Mesenchymal stem cell (in vitro differentiated cells and primary cell): ENCODE measurements at regions not wholly inside any gene's neighbourhood (a gene's known extent, or its start where the extent isn't known, plus 50 kb on each side); places are given as distances from the start of the nearest gene placed in this dataset.
A peak's percentile ranks its signal among the peaks of the same experiment; 100 is the strongest.
"Not testable (repeated sequence)": the region's sequence is repeated elsewhere in the genome, so short reads cannot be mapped to it uniquely, and the experiment has no call there.

Source experiments
- DNase-seq: peaks from one replicate; pipeline ENCODE4 v3.0.0-alpha.2; 2013
- H2AFZ ChIP-seq: one replicate; pipeline ENCODE4 v1.6.1; 2013; ENCODE audit warnings: low read depth, mild to moderate bottlenecking, control low read depth, inconsistent platforms, low read length, moderate library complexity
- H2AK5ac ChIP-seq: 2 replicates; pipeline ENCODE4 v1.6.1; 2013; ENCODE audit warnings: low read length, moderate library complexity, mild to moderate bottlenecking, inconsistent platforms; ENCODE audit not compliant: severe bottlenecking
- H2BK120ac ChIP-seq: one replicate; pipeline ENCODE4 v1.6.1; 2013; ENCODE audit warnings: low read depth, mild to moderate bottlenecking, inconsistent platforms, low read length, moderate library complexity
- H2BK12ac ChIP-seq, 2 experiments: one replicate each; pipeline ENCODE4 v1.6.1; 2013; ENCODE audit warnings: inconsistent platforms in 2 of 2, low read length in 2 of 2, mild to moderate bottlenecking in 2 of 2, moderate library complexity in 2 of 2, control low read depth in 1 of 2
- H2BK15ac ChIP-seq: one replicate; pipeline ENCODE4 v1.6.1; 2013; ENCODE audit warnings: mild to moderate bottlenecking, low read depth, inconsistent platforms; ENCODE audit not compliant: poor library complexity, severe bottlenecking
- H2BK5ac ChIP-seq: 2 replicates; pipeline ENCODE4 v1.6.1; 2013; ENCODE audit warnings: low read depth, mild to moderate bottlenecking, low read length, control low read depth, inconsistent platforms; ENCODE audit not compliant: poor library complexity, severe bottlenecking
- H3K14ac ChIP-seq, 2 experiments: one replicate each; pipeline ENCODE4 v1.6.1; 2013; ENCODE audit warnings: inconsistent platforms in 2 of 2, low read length in 2 of 2, control low read depth in 1 of 2, mild to moderate bottlenecking in 1 of 2, moderate library complexity in 1 of 2
- H3K18ac ChIP-seq, 2 experiments: one replicate each; pipeline ENCODE4 v1.6.1; 2013; ENCODE audit warnings: inconsistent platforms in 2 of 2, low read length in 2 of 2, control low read depth in 1 of 2, low read depth in 1 of 2, mild to moderate bottlenecking in 1 of 2
- H3K23ac ChIP-seq, 2 experiments: one replicate each; pipeline ENCODE4 v1.6.1; 2013; ENCODE audit warnings: inconsistent platforms in 2 of 2, low read length in 2 of 2, mild to moderate bottlenecking in 2 of 2, moderate library complexity in 2 of 2, control low read depth in 1 of 2
- H3K27ac ChIP-seq: 2 replicates; pipeline ENCODE4 v1.5.1; 2013; ENCODE audit warnings: mild to moderate bottlenecking, moderate library complexity, low read length, control low read depth, inconsistent platforms; ENCODE audit not compliant: poor library complexity, severe bottlenecking
- H3K27me3 ChIP-seq, 2 experiments: 2 replicates each; pipeline versions ENCODE4 v1.6.1 to v1.7.0; 2013; ENCODE audit warnings: low read length in 2 of 2, mild to moderate bottlenecking in 2 of 2, moderate library complexity in 2 of 2, control low read depth in 1 of 2, inconsistent platforms in 1 of 2; ENCODE audit not compliant: control insufficient read depth in 1 of 2, insufficient read depth in 1 of 2
- H3K36me3 ChIP-seq, 2 experiments: 2 replicates each; pipeline versions ENCODE4 v1.6.1 to v1.7.0; 2013; ENCODE audit warnings: low read length in 2 of 2, control low read depth in 1 of 2, inconsistent platforms in 1 of 2, low read depth in 1 of 2, mild to moderate bottlenecking in 1 of 2; ENCODE audit not compliant: insufficient read depth in 2 of 2, control insufficient read depth in 1 of 2
- H3K4ac ChIP-seq, 2 experiments: one replicate each; pipeline ENCODE4 v1.6.1; 2013; ENCODE audit warnings: inconsistent platforms in 2 of 2, low read length in 2 of 2, mild to moderate bottlenecking in 2 of 2, moderate library complexity in 2 of 2, control low read depth in 1 of 2, low read depth in 1 of 2
- H3K4me1 ChIP-seq: 2 replicates; pipeline ENCODE4 v1.6.1; 2013; ENCODE audit warnings: low read depth, low read length, control low read depth; ENCODE audit not compliant: control insufficient read depth, insufficient read depth
- H3K4me2 ChIP-seq: 2 replicates; pipeline ENCODE4 v1.6.1; 2013; ENCODE audit warnings: low read length, mild to moderate bottlenecking, inconsistent platforms; ENCODE audit not compliant: poor library complexity, severe bottlenecking
- H3K4me3 ChIP-seq, 2 experiments: 2 replicates each; pipeline versions ENCODE4 v1.5.1 to v1.7.0; 2013; ENCODE audit warnings: low read length in 2 of 2, mild to moderate bottlenecking in 2 of 2, control low read depth in 1 of 2, low read depth in 1 of 2; ENCODE audit not compliant: insufficient read depth in 1 of 2
- H3K79me1 ChIP-seq: replicated peaks from 2 replicates; pipeline ENCODE4 v1.6.1; 2013; ENCODE audit warnings: mild to moderate bottlenecking, control low read depth, low read length, inconsistent platforms; ENCODE audit not compliant: poor library complexity, severe bottlenecking
- H3K9ac ChIP-seq: 2 replicates; pipeline ENCODE4 v1.7.0; 2013; ENCODE audit warnings: mild to moderate bottlenecking, low read length, moderate library complexity
- H3K9me3 ChIP-seq: 2 replicates; pipeline ENCODE4 v1.7.0; 2013; ENCODE audit warnings: mild to moderate bottlenecking, low read length; ENCODE audit not compliant: control insufficient read depth
- H4K8ac ChIP-seq: one replicate; pipeline ENCODE4 v1.6.1; 2013; ENCODE audit warnings: inconsistent platforms, mild to moderate bottlenecking, low read length, moderate library complexity
- H4K91ac ChIP-seq: one replicate; pipeline ENCODE4 v1.6.1; 2013; ENCODE audit warnings: mild to moderate bottlenecking, low read length, inconsistent platforms
- WGBS: methylation state at CpG from one replicate; pipeline ENCODE4 v1.1.7; 2013; ENCODE audit warnings: mixed read lengths; 5-methylcytosine and 5-hydroxymethylcytosine counted together

DNA sequence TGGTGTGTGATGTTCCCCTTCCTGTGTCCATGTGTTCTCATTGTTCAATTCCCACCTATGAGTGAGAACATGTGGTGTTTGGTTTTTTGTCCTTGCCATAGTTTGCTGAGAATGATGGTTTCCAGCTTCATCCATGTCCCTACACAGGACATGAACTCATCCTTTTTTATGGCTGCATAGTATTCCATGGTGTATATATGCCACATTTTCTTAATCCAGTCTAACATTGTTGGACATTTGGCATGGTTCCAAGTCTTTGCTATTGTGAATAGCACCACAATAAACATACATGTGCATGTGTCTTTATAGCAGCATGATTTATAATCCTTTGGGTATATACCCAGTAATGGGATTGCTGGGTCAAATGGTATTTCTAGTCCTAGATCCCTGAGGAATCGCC, 340.3 kb downstream of the DLEU7 start:
- H3K4ac ChIP-seq, H3K27ac ChIP-seq, H3K14ac ChIP-seq, H2BK12ac ChIP-seq, H3K27me3 ChIP-seq, DNase-seq, H2BK15ac ChIP-seq, H3K79me1 ChIP-seq, H2BK120ac ChIP-seq, H4K91ac ChIP-seq, H3K9me3 ChIP-seq, H3K4me1 ChIP-seq, H3K4me2 ChIP-seq, H3K36me3 ChIP-seq, H3K9ac ChIP-seq, H3K4me3 ChIP-seq, H3K18ac ChIP-seq, H4K8ac ChIP-seq, H2AFZ ChIP-seq, H3K23ac ChIP-seq, H2BK5ac ChIP-seq, H2AK5ac ChIP-seq: not testable (repeated sequence)
- no CpG with 5 or more reads among the region's 1 CpG for WGBS

DNA sequence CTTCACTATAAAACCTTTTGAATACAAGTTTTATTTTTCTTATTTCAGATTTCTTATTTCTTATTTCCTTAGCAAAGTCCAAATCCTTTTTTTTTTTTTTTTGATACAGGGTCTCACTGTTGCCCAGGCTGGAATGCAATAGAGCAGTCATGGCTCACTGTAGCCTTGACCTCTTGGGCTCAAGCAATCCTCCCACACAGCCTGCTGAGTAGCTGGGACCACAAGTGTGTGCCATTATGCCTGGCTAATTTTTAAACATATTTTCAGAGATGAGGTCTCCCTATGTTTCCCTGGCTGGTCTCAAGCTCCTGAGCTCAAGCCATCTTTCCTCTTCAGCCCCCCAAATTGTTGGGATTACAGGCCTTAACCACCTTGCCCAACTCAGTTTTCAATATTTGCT, 334.3 kb downstream of the DLEU7 start:
- Histone ChIP-seq H3K27me3 (no peaks in the 10 kb centered on the region), H3K14ac (no peak overlapping the region), H2BK5ac (no peak overlapping the region)

GRCh38 chr13:50509771-50510441, 333.6 kb downstream of the DLEU7 start:
- H3K18ac ChIP-seq = no peak overlapping the region
- 63% methylated on average over 2 of the region's 2 CpGs for WGBS
- H3K9ac ChIP-seq = no peak overlapping the region
- peaks cover 1% of the 10 kb centered on the region for H3K4me1 ChIP-seq
- no peaks in the 10 kb centered on the region for H3K27me3 ChIP-seq
- H3K4me2 ChIP-seq = no peak overlapping the region
- H3K23ac ChIP-seq = no peak overlapping the region
- H3K36me3 ChIP-seq = no peaks in the 10 kb centered on the region
- H3K14ac ChIP-seq = no peak overlapping the region
- no peak overlapping the region for H4K8ac ChIP-seq
- H3K4ac ChIP-seq = no peak overlapping the region
- H3K4me3 ChIP-seq = no peak overlapping the region
- peak; percentile 56 for DNase-seq
- H3K79me1 ChIP-seq = no peaks in the 10 kb centered on the region
- H2AK5ac ChIP-seq = no peak overlapping the region
- H4K91ac ChIP-seq = no peak overlapping the region
- H2BK12ac ChIP-seq = peak overlapping the region in 1 of 2 experiments; percentile 29
- no peak overlapping the region for H2BK5ac ChIP-seq
- no peaks in the 10 kb centered on the region for H3K9me3 ChIP-seq
- no peak overlapping the region for H2BK120ac ChIP-seq
- no peak overlapping the region for H3K27ac ChIP-seq
- no peak overlapping the region for H2BK15ac ChIP-seq
- no peak overlapping the region for H2AFZ ChIP-seq

More for the DNA sequence above, 334.3 kb downstream of the DLEU7 start:
- no peak for DNase-seq
- Histone ChIP-seq H3K4me1 (peaks cover 1% of the 10 kb centered on the region), H3K4me3 (no peak overlapping the region), H3K27ac (no peak overlapping the region), H3K18ac (no peak overlapping the region), H4K91ac (no peak overlapping the region), H3K9ac (no peak overlapping the region), H2BK15ac (no peak overlapping the region), H3K9me3 (no peaks in the 10 kb centered on the region), H2BK12ac (peak overlapping the region in 1 of 2 experiments; percentile 78), H3K4me2 (no peak overlapping the region), H4K8ac (no peak overlapping the region), H2AK5ac (no peak overlapping the region), H3K36me3 (no peaks in the 10 kb centered on the region), H3K23ac (no peak overlapping the region), H3K79me1 (no peaks in the 10 kb centered on the region), H3K4ac (no peak overlapping the region), H2BK120ac (no peak overlapping the region), H2AFZ (no peak overlapping the region)

GRCh38 chr13:50510885-50511545, 332.5 kb downstream of the DLEU7 start:
- peak overlapping the region in 1 of 2 experiments; percentile 49 for H2BK12ac ChIP-seq
- not testable (repeated sequence) for H3K27me3 ChIP-seq, H2AK5ac ChIP-seq

More at GRCh38 chr13:50510885-50511545, 332.5 kb downstream of the DLEU7 start:
- not testable (repeated sequence) for H2BK15ac ChIP-seq, H4K91ac ChIP-seq, H3K4me3 ChIP-seq, H4K8ac ChIP-seq, H3K36me3 ChIP-seq, H3K27ac ChIP-seq, H3K4me2 ChIP-seq, H3K4me1 ChIP-seq, H3K9ac ChIP-seq, H3K18ac ChIP-seq, H3K14ac ChIP-seq, H2BK120ac ChIP-seq, H2AFZ ChIP-seq, H3K4ac ChIP-seq, H3K23ac ChIP-seq, H3K9me3 ChIP-seq, H2BK5ac ChIP-seq, DNase-seq, H3K79me1 ChIP-seq
- 96% methylated on average over 1 of the region's 1 CpG for WGBS
